CD4-positive, alpha-beta T cell treated with Interleukin-4 for 1 hour (primary cell): ENCODE measurements at regions not wholly inside any gene's neighbourhood (a gene's known extent, or its start where the extent isn't known, plus 50 kb on each side); places are given as distances from the start of the nearest gene placed in this dataset.
"Not testable (repeated sequence)": the region's sequence is repeated elsewhere in the genome, so short reads cannot be mapped to it uniquely, and the experiment has no call there.

Experiments used
- DNase-seq, 2 donors: peaks; one replicate each; pipeline ENCODE4 v3.0.0-alpha.2; 2020 to 2022

DNA sequence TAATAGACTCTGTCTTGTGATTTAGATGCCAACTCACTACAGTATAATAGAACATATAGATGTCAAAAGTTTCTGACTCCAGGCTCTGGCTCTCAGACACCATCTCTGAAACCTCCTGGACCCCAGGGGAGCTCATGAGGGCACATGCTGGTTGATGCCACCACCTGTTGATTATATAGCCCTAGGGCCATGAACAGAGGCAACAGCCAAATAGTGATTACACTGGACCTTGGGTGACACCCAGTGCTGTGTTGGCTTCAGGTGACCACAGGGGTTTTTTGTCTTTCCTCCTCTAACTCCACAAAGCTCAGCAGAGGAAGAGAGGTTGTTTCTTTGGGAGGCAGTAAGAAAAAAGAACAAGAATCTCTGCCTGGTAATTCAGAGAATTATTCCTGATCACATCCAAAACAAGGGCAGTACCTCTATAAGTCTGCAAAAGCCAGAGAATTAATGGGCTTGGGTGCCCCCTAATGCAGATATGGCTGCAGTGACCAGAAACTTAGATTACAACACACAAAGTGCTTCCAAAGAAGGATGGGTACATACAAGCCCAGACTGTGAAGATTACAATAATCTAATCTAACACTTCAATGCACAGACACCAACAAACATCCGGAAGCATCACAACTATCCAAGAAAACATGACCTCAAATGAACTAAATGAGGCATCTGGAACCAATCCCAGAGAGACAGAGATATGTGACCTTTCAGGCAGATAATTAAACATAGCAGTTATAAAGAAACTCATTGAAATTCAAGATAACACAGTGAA is 1920.6 kb downstream of the ARAP2 start:
- no peak for DNase-seq

GRCh38 chr4:34328939-34329338 is 1915.4 kb downstream of the ARAP2 start:
- DNase-seq, result no peak

DNA sequence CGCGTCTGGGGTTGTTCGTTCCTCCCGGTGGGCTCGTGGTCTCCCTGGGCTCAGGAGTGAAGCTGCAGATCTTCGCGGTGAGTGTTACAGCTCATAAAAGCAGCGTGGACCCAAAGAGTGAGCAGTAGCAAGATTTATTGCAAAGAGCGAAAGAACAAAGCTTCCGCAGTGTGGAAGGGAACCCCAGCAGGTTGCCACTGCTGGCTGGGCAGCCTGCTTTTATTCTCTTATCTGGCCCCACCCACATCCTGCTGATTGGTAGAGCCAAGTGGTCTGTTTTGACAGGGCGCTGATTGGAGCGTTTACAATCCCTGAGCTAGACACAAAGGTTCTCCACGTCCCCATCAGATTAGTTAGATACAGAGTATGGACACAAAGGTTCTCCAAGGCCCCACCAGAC is 1909.2 kb downstream of the ARAP2 start:
- DNase-seq, result not testable (repeated sequence)

DNA sequence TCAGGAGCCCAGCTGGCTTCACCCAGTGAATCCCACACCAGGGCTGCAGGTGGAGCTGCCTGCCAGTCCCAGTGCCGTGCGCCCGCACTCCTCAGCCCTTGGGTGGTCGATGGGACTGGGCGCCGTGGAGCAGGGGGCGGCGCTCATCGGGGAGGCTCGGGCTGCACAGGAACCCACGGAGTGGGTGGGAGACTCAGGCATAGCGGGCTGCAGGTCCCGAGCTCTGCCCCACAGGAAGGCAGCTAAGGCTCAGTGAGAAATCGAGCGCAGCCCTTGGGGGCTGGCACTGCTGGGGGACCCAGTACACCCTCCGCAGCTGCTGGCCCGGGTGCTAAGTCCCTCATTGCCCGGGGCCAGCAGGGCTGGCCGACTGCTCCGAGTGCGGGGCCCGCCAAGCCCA is 1908.8 kb downstream of the ARAP2 start:
- DNase-seq, result not testable (repeated sequence)

GRCh38 chr4:34362654-34363053 is 1881.7 kb downstream of the ARAP2 start:
- DNase-seq, result no peak

DNA sequence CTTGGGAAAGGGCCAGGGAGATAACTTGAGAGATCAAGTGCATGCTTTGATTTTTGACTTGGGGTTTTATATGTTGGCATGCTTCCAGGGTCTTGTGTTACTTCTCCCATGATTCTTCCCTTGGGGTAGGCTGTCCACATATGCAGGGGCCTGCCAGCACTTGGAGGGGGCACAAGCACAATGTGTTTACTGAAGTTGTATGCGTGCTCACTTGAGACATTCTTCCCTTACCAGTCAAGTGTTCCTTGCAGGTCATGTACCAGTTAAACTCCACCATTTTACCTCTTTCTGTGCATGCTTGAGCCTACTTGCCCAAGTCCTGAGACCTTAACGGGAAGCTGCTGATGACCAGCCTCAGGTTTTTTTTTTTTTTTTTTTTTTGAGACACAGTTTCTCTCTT is 1880.5 kb downstream of the ARAP2 start:
- no peak for DNase-seq

DNA sequence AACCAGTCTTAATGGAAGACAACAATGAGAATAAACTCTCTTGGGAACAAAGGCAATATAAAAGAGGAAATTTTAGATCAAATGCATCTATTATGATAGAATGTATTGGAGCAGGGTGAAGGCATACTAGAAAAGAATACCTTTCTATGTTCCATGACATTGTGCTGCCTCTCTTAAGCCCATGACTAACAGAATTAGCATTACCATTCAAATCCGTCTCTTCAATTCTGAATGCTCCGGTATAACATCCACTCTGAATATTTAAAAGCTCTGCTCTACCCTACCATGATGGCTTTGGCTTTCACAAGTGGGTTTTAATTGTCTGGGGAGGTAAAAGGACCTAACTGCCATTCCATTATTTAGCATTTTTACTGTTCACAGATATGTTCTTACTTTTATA is 1878.4 kb downstream of the ARAP2 start:
- no peak for DNase-seq

GRCh38 chr4:34371676-34372075 is 1872.6 kb downstream of the ARAP2 start:
- no peak for DNase-seq

DNA sequence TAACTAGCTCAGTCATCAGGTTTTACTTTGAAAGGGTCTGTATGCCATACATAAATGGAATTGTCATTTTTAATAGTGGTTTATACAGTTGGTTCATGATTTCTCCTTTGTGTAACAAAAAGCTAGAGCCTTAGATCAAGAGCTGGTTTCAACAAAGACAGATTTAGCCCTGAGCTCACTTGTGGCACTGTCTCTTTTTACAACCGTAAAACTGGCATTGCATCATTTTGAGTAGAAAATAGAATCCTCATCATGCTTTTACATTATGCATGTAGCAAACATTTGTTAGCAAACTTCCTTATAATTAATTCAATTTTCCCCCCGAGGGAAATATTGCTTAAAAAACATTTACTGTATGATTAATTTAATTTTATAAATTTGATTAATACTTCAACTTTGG is 1871.5 kb downstream of the ARAP2 start:
- DNase-seq, result no peak

DNA sequence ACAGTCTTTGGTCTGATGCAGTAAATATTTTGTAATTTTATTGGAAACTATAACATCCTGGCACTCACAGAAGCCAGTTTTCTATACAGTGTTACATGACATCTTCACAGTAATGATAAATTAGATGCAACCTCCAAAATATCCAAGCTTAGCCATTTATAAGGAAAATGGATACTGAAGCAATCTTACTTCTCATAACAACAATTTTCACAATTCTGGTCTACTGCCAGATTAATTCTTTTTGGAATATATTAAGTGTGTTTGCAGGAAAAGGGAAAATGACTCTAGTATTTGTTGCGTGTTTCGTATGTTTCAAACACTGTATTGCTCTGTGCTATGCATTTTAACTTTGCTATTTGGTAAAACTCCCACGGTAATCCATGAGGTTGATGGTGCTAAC is 1870.9 kb downstream of the ARAP2 start:
- no peak for DNase-seq

GRCh38 chr4:34412233-34412632 is 1832.1 kb downstream of the ARAP2 start:
- no peak for DNase-seq

DNA sequence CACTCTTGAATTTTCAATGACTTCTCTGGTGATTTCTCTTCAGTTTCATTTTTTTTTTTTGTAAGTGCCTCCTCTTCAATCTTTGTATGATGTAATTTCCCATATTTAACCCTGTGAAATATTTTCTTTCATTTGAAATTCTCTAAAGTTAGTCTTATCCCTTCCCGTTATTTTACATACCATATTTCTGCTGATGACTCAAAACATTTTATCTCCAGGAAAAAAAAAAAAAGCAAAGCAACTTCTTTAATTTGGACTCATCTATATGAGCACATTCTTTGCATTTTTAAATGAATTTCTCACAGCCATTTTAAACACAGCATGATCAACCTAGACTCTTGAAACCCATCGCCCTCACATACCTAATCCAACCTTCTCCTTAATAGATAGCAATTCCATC is 1831.4 kb downstream of the ARAP2 start:
- no peak for DNase-seq

DNA sequence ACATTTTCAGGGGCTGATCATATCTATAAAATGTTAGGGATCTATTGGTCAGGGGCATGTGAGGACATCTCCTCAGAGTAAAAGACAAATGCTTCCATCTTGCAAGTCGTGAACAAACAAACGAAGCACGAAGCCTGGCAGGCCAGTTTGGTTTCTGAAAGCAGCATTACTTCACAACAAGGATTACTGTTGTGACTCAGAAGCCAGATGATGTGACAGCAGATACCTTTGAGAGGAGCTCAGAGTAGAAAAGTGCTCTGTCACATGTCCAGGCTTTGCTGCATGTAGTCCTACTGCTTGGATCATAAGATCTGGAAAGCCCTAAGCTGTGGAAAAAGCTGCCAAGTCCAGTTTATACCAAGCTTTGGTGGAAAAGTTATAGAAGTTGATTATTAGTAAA is 1827.2 kb downstream of the ARAP2 start:
- no peak for DNase-seq

DNA sequence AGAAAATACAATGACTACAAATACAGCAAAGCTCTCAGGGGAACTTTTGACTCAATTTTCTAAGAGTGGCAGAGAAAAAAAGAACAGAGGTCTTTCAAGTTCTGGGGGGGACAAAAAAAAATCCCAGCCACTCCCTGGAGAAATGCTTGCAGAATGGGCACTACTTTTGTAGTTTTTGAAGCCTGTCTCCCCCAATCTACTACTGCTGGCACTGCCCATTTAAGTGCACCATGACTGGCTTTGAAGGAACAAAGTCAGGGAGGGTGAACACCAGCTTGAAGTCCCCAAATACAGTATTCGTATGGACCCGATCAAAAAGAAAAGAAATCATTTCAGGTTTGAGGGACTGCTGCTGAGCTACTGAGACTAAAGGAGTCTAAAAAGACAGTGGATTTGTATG is 1824.4 kb downstream of the ARAP2 start:
- no peak for DNase-seq

- DNase-seq, result no peak
These were observed 1821.7 kb downstream of the ARAP2 start for GRCh38 chr4:34422472-34423175.

GRCh38 chr4:34432706-34433105 is 1811.6 kb downstream of the ARAP2 start:
- DNase-seq, result no peak

GRCh38 chr4:34434377-34434776 is 1809.9 kb downstream of the ARAP2 start:
- not testable (repeated sequence) for DNase-seq

GRCh38 chr4:34464196-34464595 is 1780.1 kb downstream of the ARAP2 start:
- DNase-seq, result no peak

- DNase-seq, result no peak
These were observed 1777.9 kb downstream of the ARAP2 start for GRCh38 chr4:34466411-34466810.

DNA sequence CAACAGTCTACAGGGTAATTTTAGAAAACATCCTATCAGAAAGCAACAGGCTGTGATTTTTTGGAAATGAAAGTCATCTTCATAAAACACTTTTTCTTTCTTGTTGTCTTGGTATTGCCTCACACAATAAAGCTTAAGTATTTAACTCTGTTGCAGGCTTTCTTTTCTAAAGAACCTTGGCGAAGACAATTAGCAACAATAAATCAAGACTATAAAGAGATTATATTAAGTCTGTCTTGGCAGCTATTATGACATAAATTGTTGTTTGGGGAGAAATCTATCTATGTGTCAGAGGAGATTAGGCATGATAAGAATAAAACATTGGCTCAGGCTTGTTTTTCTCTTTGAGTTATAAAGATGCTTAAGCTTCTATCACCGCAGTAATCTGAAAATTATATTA is 1774.8 kb downstream of the ARAP2 start:
- no peak for DNase-seq

DNA sequence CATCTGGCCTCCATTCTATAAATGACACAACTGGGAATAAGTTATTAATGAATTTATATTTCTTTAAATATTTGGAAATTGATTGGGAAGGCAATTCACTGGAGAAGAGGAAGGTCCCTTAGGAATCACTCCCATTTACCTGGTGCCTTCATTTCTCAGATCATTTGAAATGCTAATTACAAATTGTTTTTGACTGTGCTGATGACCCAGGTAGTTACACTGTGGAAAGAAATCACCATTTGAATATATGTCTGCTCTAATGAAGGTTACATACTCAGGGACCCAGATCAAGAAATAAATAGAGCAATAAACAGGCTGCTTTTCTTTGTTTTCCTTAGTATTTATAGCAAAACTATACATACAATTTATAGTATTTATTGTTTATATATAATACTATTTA is 1759.1 kb downstream of the ARAP2 start:
- DNase-seq, result no peak

DNA sequence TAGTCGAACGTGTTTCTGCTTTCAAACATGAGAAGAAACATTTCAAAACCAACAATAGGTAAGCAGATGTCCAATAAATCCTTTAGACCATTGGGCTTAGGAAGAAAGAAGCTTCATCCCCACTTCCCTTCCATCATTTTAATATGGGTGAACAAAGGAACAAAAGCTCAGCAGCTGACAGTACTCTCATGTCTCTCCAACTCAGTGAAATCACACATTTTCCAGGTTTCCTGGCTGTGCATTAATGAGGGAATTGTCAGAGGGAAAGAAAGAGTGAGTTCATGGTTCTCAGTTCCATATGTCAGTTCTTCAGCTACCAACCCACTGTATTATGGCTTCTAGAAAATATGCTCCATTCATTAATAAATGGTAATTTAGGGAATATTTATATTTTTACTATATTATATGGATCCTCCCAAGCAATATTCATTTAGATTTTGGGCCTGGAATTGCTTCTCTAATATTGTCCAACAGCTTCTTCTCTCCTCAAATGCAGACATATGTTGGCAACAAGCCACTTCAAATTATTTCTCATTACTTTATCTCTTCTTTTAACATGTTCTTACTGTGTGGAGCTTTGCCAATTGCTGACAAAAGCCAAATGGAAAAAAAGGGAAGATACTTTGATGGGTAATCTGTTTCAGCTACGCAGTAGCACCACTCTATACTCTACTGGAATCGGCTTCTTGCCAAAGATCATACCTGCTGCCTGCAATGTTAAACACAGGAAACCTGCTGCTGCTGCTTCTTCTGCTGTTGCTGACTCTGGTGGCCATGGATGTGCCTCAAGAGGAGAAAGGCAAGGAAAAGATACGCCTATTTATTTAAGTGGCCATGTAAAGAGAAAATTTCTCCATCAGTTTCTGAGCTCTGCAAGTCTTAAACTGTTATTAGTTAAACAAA is 1757.6 kb downstream of the ARAP2 start:
- DNase-seq, result no peak

GRCh38 chr4:34492414-34492813 is 1751.9 kb downstream of the ARAP2 start:
- no peak for DNase-seq

DNA sequence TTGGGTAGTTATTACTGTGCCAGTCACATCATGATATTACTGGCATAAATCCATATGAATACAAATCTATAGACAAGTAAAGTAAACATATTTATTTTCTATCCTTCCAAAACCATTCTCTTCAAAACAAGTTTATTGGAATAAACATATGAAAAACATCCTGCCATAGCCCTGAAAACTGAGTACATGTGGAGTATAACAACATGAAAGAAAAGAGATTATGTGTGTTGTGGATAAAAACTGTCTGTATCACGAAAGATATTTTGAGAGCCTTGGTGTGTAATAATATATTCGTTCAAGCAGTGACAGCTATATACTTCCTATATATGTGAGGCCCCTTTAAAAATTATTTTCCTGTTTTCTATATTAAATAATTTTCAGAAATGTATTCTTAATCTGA is 1742.2 kb downstream of the ARAP2 start:
- DNase-seq, result no peak
